AG04449 (cell line): ENCODE measurements at regions not wholly inside any gene's neighbourhood (a gene's known extent, or its start where the extent isn't known, plus 50 kb on each side); places are given as distances from the start of the nearest gene placed in this dataset.

Experiments
- CTCF ChIA-PET: fragments of 350-600 bp; formaldehyde crosslinking; extraction: SDS; loops from one replicate; lab custom pipeline; 2021; ENCODE audit warnings: antibody characterized with exemption; lab: Yijun Ruan, JAX
- POLR2A ChIA-PET: fragments of 400-600, 350-600 bp; formaldehyde crosslinking; extraction: SDS; loops from one replicate; lab custom pipeline; 2020; ENCODE audit warnings: antibody characterized with exemption, inconsistent platforms; lab: Yijun Ruan, JAX
- DNase-seq: peaks from one replicate; pipeline ENCODE4 v3.0.0-alpha.2; 2010; ENCODE audit warnings: low read depth, low spot score
- H3K4me3 ChIP-seq: 2 replicates; pipeline ENCODE4 v1.5.1; 2011; ENCODE audit warnings: low read depth, mild to moderate bottlenecking, control low read depth, low read length
- CTCF ChIP-seq: IDR thresholded peaks from one replicate; pipeline ENCODE4 v1.5.1; 2011; ENCODE audit warnings: mild to moderate bottlenecking, moderate library complexity, low read length, control low read depth, inconsistent platforms; ENCODE audit not compliant: insufficient read depth; ENCODE audit errors: missing control alignments

DNA sequence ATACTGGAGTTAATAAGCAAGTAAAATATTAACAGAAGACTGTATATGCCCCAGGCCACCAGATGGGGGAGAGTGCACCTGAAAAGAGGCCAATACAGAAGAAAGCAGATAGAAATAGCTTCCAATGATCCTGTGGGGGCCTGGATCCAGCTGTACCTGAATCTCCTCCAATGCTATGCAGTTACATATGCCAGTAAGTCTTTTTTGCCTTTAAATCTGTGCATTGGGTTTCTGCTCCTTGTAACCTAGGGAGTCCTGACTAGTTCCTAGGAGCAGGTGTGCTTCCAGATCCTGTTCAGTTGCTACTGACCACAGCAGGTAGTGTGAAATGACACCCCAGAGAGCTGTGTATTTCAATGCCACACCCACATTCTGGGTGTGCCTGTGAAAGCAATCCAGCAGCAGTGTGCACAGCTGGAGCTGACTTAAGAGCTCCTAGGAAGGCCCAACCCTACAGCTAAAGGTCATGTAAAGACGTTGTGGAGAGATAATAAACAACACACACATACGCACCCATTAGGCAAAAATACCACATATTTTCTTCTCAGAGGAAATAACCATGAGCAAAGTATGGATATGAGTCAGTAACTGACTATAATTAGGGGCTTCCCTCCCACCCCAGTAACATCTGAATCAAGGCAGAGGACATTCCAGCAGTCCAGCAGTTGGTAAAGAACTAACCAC is 62.2 kb upstream of the AKAP13 start:
- CTCF ChIA-PET, result interaction anchor here (0.9 to 6.6 kb wide), 7 partner anchors 12 to 522 kb away, joined by 3 to 76 read pairs (median 4); no protein-coding TSS in a partner anchor
- H3K4me3 ChIP-seq, result no peak overlapping the region
- POLR2A ChIA-PET, result interaction anchor here (0.6 to 1.5 kb wide), 4 partner anchors 12 to 95 kb away, joined by 3 to 13 read pairs (median 3); no protein-coding TSS in a partner anchor
- TF ChIP-seq CTCF, result no peak
- peak; percentile 76 for DNase-seq

DNA sequence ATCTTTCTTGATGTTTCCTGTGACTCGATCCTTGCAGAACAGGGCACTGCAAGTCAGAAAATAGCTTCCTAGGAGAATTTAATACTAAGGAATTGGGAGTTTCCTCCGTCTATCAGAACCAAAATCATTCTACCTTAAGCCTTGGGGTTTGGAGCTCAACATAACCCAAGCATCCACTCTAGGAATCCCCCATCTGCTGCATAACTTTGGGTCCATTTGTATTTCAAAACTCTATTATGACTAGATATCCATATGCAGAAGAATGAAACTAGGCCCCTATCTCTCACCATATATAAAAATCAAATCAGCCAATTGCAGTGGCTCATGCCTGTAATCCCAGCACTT is 61.7 kb upstream of the AKAP13 start:
- ChIA-PET CTCF (interaction anchor here (0.9 to 6.6 kb wide), 5 partner anchors 11 to 522 kb away, joined by 3 to 76 read pairs (median 4); no protein-coding TSS in a partner anchor), POLR2A (interaction anchor here (0.6 to 1.5 kb wide), 3 partner anchors 12 to 76 kb away, joined by 3 to 13 read pairs (median 3); no protein-coding TSS in a partner anchor)

DNA sequence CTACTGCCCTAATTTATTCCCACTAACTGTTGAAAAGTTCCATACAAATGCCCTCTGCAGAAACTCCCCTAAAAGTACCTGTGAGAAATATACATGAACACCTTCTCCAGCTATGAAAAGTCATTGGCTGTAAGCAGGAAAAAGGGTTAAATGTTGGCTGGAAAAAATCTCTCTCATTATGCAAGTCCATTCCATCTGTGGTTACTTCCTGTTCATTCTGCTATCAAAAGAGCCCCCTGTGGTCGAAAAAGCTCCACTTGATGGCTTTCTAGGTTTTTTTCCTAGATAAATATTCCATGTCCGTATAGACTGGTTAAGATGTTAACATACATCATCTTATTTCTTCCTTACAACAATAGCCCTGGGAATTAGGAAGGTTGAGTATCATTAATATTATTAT is 56.2 kb upstream of the AKAP13 start:
- H3K4me3 ChIP-seq, result no peak overlapping the region
- DNase-seq, result no peak
- ChIA-PET CTCF (interaction anchor here (1.0 to 1.1 kb wide), 2 partner anchors 21 to 163 kb away, joined by 3 read pairs; no protein-coding TSS in a partner anchor), POLR2A (no interaction called here)
- no peak for TF ChIP-seq CTCF

More for the DNA sequence above, 61.7 kb upstream of the AKAP13 start:
- no peak overlapping the region for H3K4me3 ChIP-seq
- TF ChIP-seq CTCF, result no peak
- DNase-seq, result no peak

- no peak for DNase-seq
- no peak overlapping the region for H3K4me3 ChIP-seq
- no peak for TF ChIP-seq CTCF
- POLR2A ChIA-PET, result no interaction called here
- CTCF ChIA-PET, result interaction anchor here (1.5 to 3.9 kb wide), 3 partner anchors 13 to 161 kb away, joined by 3 to 16 read pairs (median 11); no protein-coding TSS in a partner anchor
These were observed 54.6 kb upstream of the AKAP13 start for GRCh38 chr15:85325834-85326233.

- ChIA-PET CTCF (interaction anchor here (1.5 to 3.9 kb wide), 3 partner anchors 14 to 160 kb away, joined by 3 to 16 read pairs (median 11); no protein-coding TSS in a partner anchor), POLR2A (no interaction called here)
- H3K4me3 ChIP-seq, result no peak overlapping the region
- no peak for TF ChIP-seq CTCF
- DNase-seq, result no peak
These were observed 54.1 kb upstream of the AKAP13 start for GRCh38 chr15:85326291-85326690.

GRCh38 chr15:85327820-85328219 is 52.6 kb upstream of the AKAP13 start:
- CTCF ChIA-PET, result interaction anchor here (0.7 to 5.6 kb wide), 10 partner anchors 10 to 178 kb away, joined by 3 to 76 read pairs (median 8); no protein-coding TSS in a partner anchor

More at GRCh38 chr15:85327820-85328219, 52.6 kb upstream of the AKAP13 start:
- TF ChIP-seq CTCF, result no peak
- no peak for DNase-seq
- POLR2A ChIA-PET, result no interaction called here
- no peak overlapping the region for H3K4me3 ChIP-seq
